HCT116 (cell line): ENCODE measurements at regions not wholly inside any gene's neighbourhood (a gene's known extent, or its start where the extent isn't known, plus 50 kb on each side); places are given as distances from the start of the nearest gene placed in this dataset.

ENCODE experiments used
- ATAC-seq: fragments of 200-7000 bp; cut with Tn5 transposase; 2 replicates; pipeline ENCODE4 v1.9.1; 2020; ENCODE audit warnings: mild to moderate bottlenecking, moderate library complexity
- BruUV-seq: library from RNA; stranded (reverse); fragments of 400-500 nt; replicated peaks from 2 replicates; lab custom pipeline; 2021; lab: Mats Ljungman, UMichigan
- CTCF ChIA-PET: fragments of 300-600 bp; sonication (Branson Sonifier 250); formaldehyde crosslinking; loops from one replicate; lab custom pipeline; 2021; ENCODE audit warnings: antibody characterized with exemption; lab: Charles Lee
- POLR2A ChIA-PET: fragments of 300-600, 350-600 bp; sonication (Branson Sonifier 250); formaldehyde crosslinking; loops from one replicate; lab custom pipeline; 2021; ENCODE audit warnings: antibody characterized with exemption; lab: Charles Lee
- RAD21 ChIA-PET, 2 experiments: fragments of 300-600 bp; sonication (Branson Sonifier 250); formaldehyde crosslinking; loops; one replicate each; lab custom pipeline; 2023; ENCODE audit warnings: low total read pairs in 2 of 2; ENCODE audit not compliant: uncharacterized antibody in 2 of 2, unreplicated experiment in 2 of 2, low non-redundant PET in 1 of 2; lab: Charles Lee
- DNase-seq: peaks from one replicate; pipeline ENCODE4 v3.0.0-alpha.2; 2010; ENCODE audit warnings: low read depth, low spot score
- H2AFZ ChIP-seq: fragments of 200-600 bp; shearing (Covaris generic), sonication (generic); 2 replicates; pipeline ENCODE4 v1.6.1; 2017; ENCODE audit warnings: low read depth, mixed run types, mixed read lengths, antibody characterized with exemption, low read length; ENCODE audit not compliant: poor library complexity, severe bottlenecking
- H3K27ac ChIP-seq: 2 replicates; pipeline ENCODE4 v1.5.1; 2012; ENCODE audit warnings: low read depth, low read length
- H3K27me3 ChIP-seq: fragments of 200-600 bp; sonication (generic); 2 replicates; pipeline ENCODE4 v1.6.1; 2016; ENCODE audit warnings: mixed run types, low read length, mixed read lengths; ENCODE audit not compliant: insufficient read depth
- H3K36me3 ChIP-seq, 2 experiments: fragments of 200-500 bp in 1 of 2; fragments of 200-600 bp in 1 of 2; sonication (Bioruptor generic) in 1 of 2; sonication (generic) in 1 of 2; 2 replicates each; pipeline versions ENCODE4 v1.5.1 to v1.6.1; 2014 to 2016; ENCODE audit warnings: low read length in 2 of 2, inconsistent platforms in 1 of 2, mixed read lengths in 1 of 2, mixed run types in 1 of 2; ENCODE audit not compliant: insufficient read depth in 2 of 2, control insufficient read depth in 1 of 2
- H3K4me1 ChIP-seq, 2 experiments: fragments of 200-600 bp in 1 of 2; sonication (generic) in 1 of 2; 2 replicates each; pipeline versions ENCODE4 v1.5.1 to v1.6.1; 2012 to 2017; ENCODE audit warnings: low read length in 2 of 2, inconsistent platforms in 1 of 2, mild to moderate bottlenecking in 1 of 2, mixed read lengths in 1 of 2, mixed run types in 1 of 2, moderate library complexity in 1 of 2; ENCODE audit not compliant: insufficient read depth in 2 of 2, control insufficient read depth in 1 of 2
- H3K4me2 ChIP-seq: fragments of 200-600 bp; sonication (generic); 2 replicates; pipeline ENCODE4 v1.6.1; 2017; ENCODE audit warnings: mixed run types, low read length, mixed read lengths
- H3K4me3 ChIP-seq, 2 experiments: fragments of 200-600 bp in 1 of 2; sonication (generic) in 1 of 2; replicated peaks in 1 of 2; 2 replicates each; pipeline ENCODE4 v1.5.1; 2011 to 2016; ENCODE audit warnings: low read length in 2 of 2, control low read depth in 1 of 2, low read depth in 1 of 2, mild to moderate bottlenecking in 1 of 2, mixed read lengths in 1 of 2, mixed run types in 1 of 2
- H3K79me2 ChIP-seq: fragments of 200-600 bp; sonication (generic); 2 replicates; pipeline ENCODE4 v1.6.1; 2017; ENCODE audit warnings: mild to moderate bottlenecking, mixed run types, low read length, moderate library complexity, mixed read lengths; ENCODE audit not compliant: insufficient read depth
- H3K9ac ChIP-seq: fragments of 200-600 bp; sonication (generic); 2 replicates; pipeline ENCODE4 v1.6.1; 2016; ENCODE audit warnings: low read length, mixed read lengths
- H3K9me2 ChIP-seq: fragments of 200-600 bp; sonication (generic), shearing (Covaris generic); 2 replicates; pipeline ENCODE4 v1.6.1; 2017; ENCODE audit warnings: mixed run types, mild to moderate bottlenecking, moderate library complexity; ENCODE audit not compliant: insufficient read depth
- H3K9me3 ChIP-seq, 2 experiments: fragments of 200-500 bp in 1 of 2; fragments of 200-600 bp in 1 of 2; sonication (Bioruptor generic) in 1 of 2; sonication (generic) in 1 of 2; 2 replicates each; pipeline ENCODE4 v1.6.1; 2014 to 2017; ENCODE audit warnings: low read length in 2 of 2, mixed read lengths in 2 of 2, inconsistent platforms in 1 of 2, low read depth in 1 of 2, mild to moderate bottlenecking in 1 of 2, mixed run types in 1 of 2, moderate library complexity in 1 of 2; ENCODE audit not compliant: control insufficient read depth in 1 of 2, insufficient read depth in 1 of 2
- H4K20me1 ChIP-seq: fragments of 200-600 bp; sonication (generic), shearing (Covaris generic); 2 replicates; pipeline ENCODE4 v1.6.1; 2017; ENCODE audit warnings: mixed run types, mild to moderate bottlenecking, moderate library complexity; ENCODE audit not compliant: insufficient read depth
- ATF3 ChIP-seq: IDR thresholded peaks from 2 replicates; pipeline ENCODE4 v1.6.1; 2012
- ELF1 ChIP-seq: IDR thresholded peaks from 2 replicates; pipeline ENCODE4 v1.6.1; 2012; ENCODE audit warnings: low read depth, borderline replicate concordance
- EZH2 ChIP-seq: fragments of 200-600 bp; sonication (generic); IDR thresholded peaks from 2 replicates; pipeline ENCODE4 v1.6.1; 2017; ENCODE audit warnings: antibody characterized with exemption, mixed run types
- EZH2phosphoT487 ChIP-seq: fragments of 200-600 bp; IDR thresholded peaks from 2 replicates; pipeline ENCODE4 v1.6.1; 2018; ENCODE audit warnings: antibody characterized with exemption, borderline replicate concordance
- FOSL1 ChIP-seq: IDR thresholded peaks from 2 replicates; pipeline ENCODE4 v1.6.1; 2012; ENCODE audit warnings: low read depth
- MAX ChIP-seq: IDR thresholded peaks from 2 replicates; pipeline ENCODE4 v1.6.1; 2012
- POLR2AphosphoS5 ChIP-seq: IDR thresholded peaks from 2 replicates; pipeline ENCODE4 v1.6.1; 2011; ENCODE audit warnings: mild to moderate bottlenecking, low read depth, low read length, moderate library complexity
- RAD21 ChIP-seq: IDR thresholded peaks from 2 replicates; pipeline ENCODE4 v1.6.1; 2012; ENCODE audit warnings: low read depth, mild to moderate bottlenecking
- REST ChIP-seq: IDR thresholded peaks from 2 replicates; pipeline ENCODE4 v1.6.1; 2012; ENCODE audit warnings: low read depth
- SIN3A ChIP-seq: IDR thresholded peaks from 2 replicates; pipeline ENCODE4 v1.6.1; 2012; ENCODE audit warnings: low read depth
- SP1 ChIP-seq: IDR thresholded peaks from 2 replicates; pipeline ENCODE4 v1.6.1; 2012; ENCODE audit warnings: low read depth
- TCF7L2 ChIP-seq: IDR thresholded peaks from 2 replicates; pipeline ENCODE4 v1.7.0; 2011; ENCODE audit warnings: borderline replicate concordance, inconsistent platforms; ENCODE audit not compliant: insufficient read depth, insufficient read length; ENCODE audit errors: extremely low read depth
- YY1 ChIP-seq: IDR thresholded peaks from 2 replicates; pipeline ENCODE4 v1.6.1; 2011; ENCODE audit warnings: low read length, low read depth, moderate library complexity, mild to moderate bottlenecking; ENCODE audit not compliant: insufficient replicate concordance; ENCODE audit errors: extremely low read depth
- ZBTB33 ChIP-seq: IDR thresholded peaks from 2 replicates; pipeline ENCODE4 v1.6.1; 2011; ENCODE audit warnings: mild to moderate bottlenecking, low read length, moderate library complexity; ENCODE audit not compliant: insufficient replicate concordance; ENCODE audit errors: extremely low read depth
- ZFX ChIP-seq: fragments of 450-650 bp; IDR thresholded peaks from 2 replicates; pipeline ENCODE4 v1.6.1; 2017
- ZNF274 ChIP-seq: fragments of 200-500 bp; sonication (Bioruptor generic); IDR thresholded peaks from 2 replicates; pipeline ENCODE4 v1.6.1; 2014; ENCODE audit warnings: mild to moderate bottlenecking, low read depth, low read length, inconsistent platforms
- intact Hi-C: fragments of 100-400 bp; cut with micrococcal nuclease; formaldehyde crosslinking; loops from 2 replicates; pipeline ENCODE4 v1.10.0; 2022

- Histone ChIP-seq H3K4me3 (no peak overlapping the region), H3K9me3 (no peaks in the 10 kb centered on the region), H3K27ac (no peak overlapping the region), H3K4me2 (no peak overlapping the region), H3K4me1 (no peaks in the 10 kb centered on the region), H3K9ac (no peak overlapping the region), H3K36me3 (no peaks in the 10 kb centered on the region), H3K27me3 (peaks cover 17% of the 10 kb centered on the region), H4K20me1 (no peaks in the 10 kb centered on the region), H3K9me2 (no peaks in the 10 kb centered on the region), H2AFZ (no peak overlapping the region)
- ChIA-PET RAD21 (no interaction called here), CTCF (no interaction called here), POLR2A (no interaction called here)
- DNase-seq (no peak), ATAC-seq (no peak)
- intact Hi-C loops: no loop called here
- no TSS peak for BruUV-seq
- no peak for TF ChIP-seq FOSL1
- no peak for TF ChIP-seq TCF7L2
- no peak for TF ChIP-seq REST
- no peak for TF ChIP-seq ZBTB33
- no peak for TF ChIP-seq YY1
- no peak for TF ChIP-seq EZH2
- no peak for TF ChIP-seq SP1
- TF ChIP-seq ELF1: no peak
- no peak for TF ChIP-seq MAX
- no peak for TF ChIP-seq ZNF274
- no peak for TF ChIP-seq ZFX
- no peak for TF ChIP-seq RAD21
- no peak for TF ChIP-seq EZH2phosphoT487
- TF ChIP-seq SIN3A: no peak
- TF ChIP-seq POLR2AphosphoS5: no peak
- TF ChIP-seq ATF3: no peak
- TF ChIP-seq, all 23 proteins: peak for 0
- H3K79me2 ChIP-seq: no peaks in the 10 kb centered on the region
These were observed 171.0 kb downstream of the BRINP2 start for GRCh38 chr1:177341773-177342172.
